Peyer's patch (tissue), 4 donors: ENCODE measurements at regions not wholly inside any gene's neighbourhood (a gene's known extent, or its start where the extent isn't known, plus 50 kb on each side); places are given as distances from the start of the nearest gene placed in this dataset.

Experiments
- DNase-seq, 3 donors: peaks; one replicate each; pipeline ENCODE4 v3.0.0-alpha.2; 2017 to 2019
- H3K27ac ChIP-seq, 4 donors: fragments of 200-600 bp; sonication (generic); one replicate each; pipeline ENCODE4 v1.5.1; 2016 to 2019
- H3K27me3 ChIP-seq, 2 donors: fragments of 200-600 bp; sonication (generic); one replicate each; pipeline ENCODE4 v1.5.1; 2019
- H3K36me3 ChIP-seq, 3 donors: fragments of 200-600 bp; sonication (generic); one replicate each; pipeline ENCODE4 v1.5.1; 2016 to 2019
- H3K4me1 ChIP-seq, 4 donors: fragments of 200-600 bp; sonication (generic); one replicate each; pipeline ENCODE4 v1.5.1; 2016 to 2019
- H3K4me3 ChIP-seq, 4 donors: fragments of 200-600 bp; sonication (generic); 1 replicate in 3 of 4; 2 replicates in 1 of 4; pipeline ENCODE4 v1.5.1; 2016 to 2019; ENCODE audit warnings: mild to moderate bottlenecking in 1 of 4
- H3K9me3 ChIP-seq, 4 donors: fragments of 200-600 bp; sonication (generic); one replicate each; pipeline ENCODE4 v1.5.1; 2016 to 2019; ENCODE audit warnings: mild to moderate bottlenecking in 1 of 4
- CTCF ChIP-seq, 6 experiments: fragments of 450-650 bp in 4 of 6; fragments of 200-600 bp in 2 of 6; sonication (generic) in 1 of 6; IDR thresholded peaks; one replicate each; pipeline ENCODE4 v1.5.1; 2017 to 2019; ENCODE audit warnings: antibody characterized with exemption in 6 of 6, mild to moderate bottlenecking in 3 of 6, moderate library complexity in 1 of 6
- POLR2A ChIP-seq, 2 donors: fragments of 450-650 bp; IDR thresholded peaks; one replicate each; pipeline ENCODE4 v1.5.1; 2017; ENCODE audit warnings: antibody characterized with exemption in 2 of 2, mild to moderate bottlenecking in 2 of 2, moderate library complexity in 2 of 2

- no peaks in the 10 kb centered on the region for H3K27me3 ChIP-seq
- no peak overlapping the region for H3K4me3 ChIP-seq
- H3K4me1 ChIP-seq, result no peaks in the 10 kb centered on the region
- H3K27ac ChIP-seq, result no peak overlapping the region
- TF ChIP-seq CTCF (IDR thresholded peaks at IDR 0.05), result no peak
- no peak for TF ChIP-seq POLR2A (IDR thresholded peaks at IDR 0.05)
- DNase-seq, result no peak
- H3K9me3 ChIP-seq, result no peaks in the 10 kb centered on the region
- H3K36me3 ChIP-seq, result no peaks in the 10 kb centered on the region
These were observed 510.4 kb downstream of the TRIML1 start for GRCh38 chr4:188649635-188650034.

GRCh38 chr4:188650516-188650915 lies 511.3 kb downstream of the TRIML1 start:
- Histone ChIP-seq H3K4me3 (no peak overlapping the region), H3K36me3 (no peaks in the 10 kb centered on the region), H3K4me1 (no peaks in the 10 kb centered on the region), H3K9me3 (no peaks in the 10 kb centered on the region), H3K27me3 (no peaks in the 10 kb centered on the region), H3K27ac (no peak overlapping the region)
- no peak for DNase-seq
- TF ChIP-seq POLR2A (IDR thresholded peaks at IDR 0.05) (no peak), CTCF (IDR thresholded peaks at IDR 0.05) (no peak)

- no peak for DNase-seq
- Histone ChIP-seq H3K36me3 (no peaks in the 10 kb centered on the region), H3K4me1 (no peaks in the 10 kb centered on the region), H3K4me3 (no peak overlapping the region), H3K9me3 (no peaks in the 10 kb centered on the region), H3K27me3 (no peaks in the 10 kb centered on the region), H3K27ac (no peak overlapping the region)
- no peak for TF ChIP-seq CTCF (IDR thresholded peaks at IDR 0.05)
- TF ChIP-seq POLR2A (IDR thresholded peaks at IDR 0.05), result no peak
These were observed 518.1 kb downstream of the TRIML1 start for GRCh38 chr4:188657365-188657764.

- TF ChIP-seq POLR2A (IDR thresholded peaks at IDR 0.05) (no peak), CTCF (IDR thresholded peaks at IDR 0.05) (no peak)
- DNase-seq, result no peak
- no peaks in the 10 kb centered on the region for H3K36me3 ChIP-seq
- no peak overlapping the region for H3K4me3 ChIP-seq
- H3K27me3 ChIP-seq, result no peaks in the 10 kb centered on the region
- H3K4me1 ChIP-seq, result no peaks in the 10 kb centered on the region
- no peak overlapping the region for H3K27ac ChIP-seq
- no peaks in the 10 kb centered on the region for H3K9me3 ChIP-seq
These were observed 519.8 kb downstream of the TRIML1 start for GRCh38 chr4:188658958-188659522.

GRCh38 chr4:188660796-188661195 lies 521.6 kb downstream of the TRIML1 start:
- TF ChIP-seq CTCF (IDR thresholded peaks at IDR 0.05), result no peak
- no peak for TF ChIP-seq POLR2A (IDR thresholded peaks at IDR 0.05)
- H3K36me3 ChIP-seq, result no peaks in the 10 kb centered on the region
- no peaks in the 10 kb centered on the region for H3K4me1 ChIP-seq
- H3K27me3 ChIP-seq, result no peaks in the 10 kb centered on the region
- H3K27ac ChIP-seq, result no peak overlapping the region
- no peak overlapping the region for H3K4me3 ChIP-seq
- no peaks in the 10 kb centered on the region for H3K9me3 ChIP-seq
- DNase-seq, result no peak

GRCh38 chr4:188661502-188661901 lies 522.3 kb downstream of the TRIML1 start:
- Histone ChIP-seq H3K4me3 (no peak overlapping the region), H3K4me1 (no peaks in the 10 kb centered on the region), H3K27ac (no peak overlapping the region), H3K36me3 (no peaks in the 10 kb centered on the region), H3K9me3 (no peaks in the 10 kb centered on the region), H3K27me3 (no peaks in the 10 kb centered on the region)
- TF ChIP-seq CTCF (IDR thresholded peaks at IDR 0.05), result no peak
- TF ChIP-seq POLR2A (IDR thresholded peaks at IDR 0.05), result no peak
- DNase-seq, result no peak
